Neuron (in vitro differentiated cells): ENCODE measurements at regions not wholly inside any gene's neighbourhood (a gene's known extent, or its start where the extent isn't known, plus 50 kb on each side); places are given as distances from the start of the nearest gene placed in this dataset.

ENCODE experiments used
- H2AFZ ChIP-seq: one replicate; pipeline ENCODE4 v1.6.1; 2013; ENCODE audit warnings: low read depth, mild to moderate bottlenecking, inconsistent platforms, low read length, moderate library complexity
- H3K27me3 ChIP-seq: one replicate; pipeline ENCODE4 v1.6.1; 2013; ENCODE audit warnings: low read length; ENCODE audit not compliant: insufficient read depth
- H3K36me3 ChIP-seq: one replicate; pipeline ENCODE4 v1.6.1; 2013; ENCODE audit warnings: low read length; ENCODE audit not compliant: insufficient read depth
- H3K4me1 ChIP-seq: one replicate; pipeline ENCODE4 v1.6.1; 2013; ENCODE audit warnings: low read length; ENCODE audit not compliant: insufficient read depth
- H3K4me3 ChIP-seq: 2 replicates; pipeline ENCODE4 v1.5.1; 2013; ENCODE audit warnings: mild to moderate bottlenecking, low read length, moderate library complexity
- H3K9me3 ChIP-seq: one replicate; pipeline ENCODE4 v1.6.1; 2013; ENCODE audit warnings: low read length

DNA sequence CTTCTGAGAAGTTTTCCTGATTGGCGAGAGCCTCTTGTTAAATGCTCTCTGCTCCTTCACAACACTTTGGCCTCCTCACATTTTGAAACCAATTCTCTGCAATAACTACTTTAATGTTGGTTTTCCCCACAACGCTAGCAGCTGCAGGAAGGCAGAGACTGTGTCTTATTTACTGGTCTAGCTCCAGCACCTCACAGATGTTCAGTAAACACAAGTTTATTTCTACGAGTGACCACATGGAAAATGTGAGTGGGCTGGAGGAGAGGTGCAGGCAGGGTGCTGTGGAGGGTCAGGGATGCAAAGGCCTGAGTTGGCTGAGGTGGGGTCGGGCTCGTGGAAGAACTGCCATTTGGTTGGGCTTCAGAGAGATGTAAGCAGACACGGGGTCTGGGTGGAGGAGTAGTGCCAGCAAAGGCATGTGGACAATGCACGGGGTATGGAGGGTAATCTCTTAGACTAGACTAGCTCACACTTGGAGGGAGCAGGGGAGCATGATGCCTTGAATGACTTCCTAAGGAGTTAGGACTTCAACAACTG is 117.4 kb upstream of the RTL1 start:
- Histone ChIP-seq H3K36me3 (no peaks in the 10 kb centered on the region), H3K9me3 (peaks cover 22% of the 10 kb centered on the region), H3K4me1 (no peaks in the 10 kb centered on the region), H3K4me3 (no peak overlapping the region), H3K27me3 (no peaks in the 10 kb centered on the region), H2AFZ (no peak overlapping the region)

DNA sequence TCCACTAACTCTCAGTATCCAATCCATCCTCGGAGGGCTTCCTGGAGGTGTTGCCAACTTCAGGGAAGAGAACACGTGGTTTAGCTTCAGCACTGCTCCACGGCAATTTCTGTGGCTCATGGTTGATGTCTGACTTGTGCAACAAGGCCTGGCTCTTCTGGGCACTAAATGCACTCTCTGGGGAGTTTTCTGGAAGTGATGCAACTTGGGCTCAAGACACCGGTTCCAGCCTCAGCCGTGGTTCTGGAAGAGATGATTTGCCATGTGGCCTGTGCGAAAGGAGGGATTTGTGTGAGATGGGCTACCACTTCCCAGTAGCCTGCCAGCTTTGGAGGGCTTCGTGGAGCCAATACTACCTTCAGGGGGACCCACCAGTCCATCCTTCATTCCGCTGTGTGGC is 118.6 kb upstream of the RTL1 start:
- Histone ChIP-seq H3K9me3 (peaks cover 24% of the 10 kb centered on the region), H3K4me1 (no peaks in the 10 kb centered on the region), H3K4me3 (no peak overlapping the region), H3K36me3 (no peaks in the 10 kb centered on the region), H3K27me3 (no peaks in the 10 kb centered on the region), H2AFZ (no peak overlapping the region)

DNA sequence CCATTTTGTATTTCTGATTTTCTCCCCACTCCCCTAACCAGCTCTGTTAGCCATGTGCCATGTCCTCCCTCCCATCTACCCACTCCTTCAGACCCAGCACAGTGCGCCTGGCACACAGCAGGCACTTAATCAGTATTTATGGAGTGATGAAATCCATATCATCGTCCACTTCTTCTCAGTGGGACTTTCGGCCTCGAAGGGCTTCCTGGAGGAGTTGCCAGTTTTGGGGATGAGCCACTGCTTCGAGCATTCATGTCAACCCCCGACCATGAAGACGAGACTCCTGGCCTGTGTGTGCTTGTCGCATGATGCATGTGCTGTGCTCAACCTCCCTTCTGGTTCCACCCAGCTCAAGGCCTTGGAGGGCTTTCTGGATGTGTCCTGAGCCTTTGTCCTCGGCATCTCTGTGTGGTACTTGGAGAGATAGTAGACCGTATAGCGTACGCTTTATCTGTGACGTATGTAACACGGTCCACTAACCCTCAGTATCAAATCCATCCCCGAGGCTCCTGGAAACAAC is 119.5 kb upstream of the RTL1 start:
- no peaks in the 10 kb centered on the region for H3K36me3 ChIP-seq
- no peak overlapping the region for H3K4me3 ChIP-seq
- H3K4me1 ChIP-seq = no peaks in the 10 kb centered on the region
- H2AFZ ChIP-seq = no peak overlapping the region
- peaks cover 27% of the 10 kb centered on the region for H3K9me3 ChIP-seq
- H3K27me3 ChIP-seq = no peaks in the 10 kb centered on the region

DNA sequence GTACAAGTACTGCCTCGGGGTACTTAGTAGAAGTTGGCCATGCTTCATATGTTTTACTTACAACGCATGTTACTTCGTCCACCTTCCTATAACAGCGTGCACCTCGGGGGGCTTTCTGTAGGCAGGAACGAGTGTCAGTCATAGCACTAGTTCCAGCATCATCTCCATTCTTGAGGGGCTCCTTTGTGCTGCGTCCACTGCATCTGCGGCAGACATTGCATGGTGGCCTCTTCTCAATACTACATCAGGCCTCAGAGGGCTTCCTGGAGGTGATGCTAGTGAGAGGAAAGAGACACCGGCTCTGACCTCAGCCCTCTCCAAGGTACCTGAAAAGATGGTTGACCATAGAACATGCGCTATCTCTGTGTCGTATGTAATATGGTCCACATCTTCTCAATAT is 121.2 kb upstream of the RTL1 start:
- Histone ChIP-seq H3K4me3 (no peak overlapping the region), H3K36me3 (no peaks in the 10 kb centered on the region), H2AFZ (no peak overlapping the region), H3K9me3 (peaks cover 24% of the 10 kb centered on the region), H3K27me3 (no peaks in the 10 kb centered on the region), H3K4me1 (no peaks in the 10 kb centered on the region)

DNA sequence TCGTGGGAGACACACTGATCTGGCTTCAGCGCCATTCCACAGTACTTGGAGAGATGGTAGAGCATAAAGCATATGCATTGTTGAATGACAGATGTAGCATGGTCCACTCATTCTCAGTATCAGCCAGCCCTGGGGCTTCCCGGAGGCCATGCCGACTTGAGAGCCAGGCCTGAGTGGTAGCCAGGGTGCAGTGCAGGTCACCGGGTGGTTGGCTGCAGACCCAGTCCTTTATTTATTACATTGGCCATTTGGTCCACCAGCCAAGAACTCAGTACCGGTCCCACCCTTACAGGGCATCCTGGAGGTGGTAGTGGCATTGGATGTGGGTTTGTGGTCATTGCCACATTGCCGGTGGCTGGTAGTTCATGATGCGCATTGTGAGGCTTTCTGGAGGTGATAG is 121.6 kb upstream of the RTL1 start:
- no peak overlapping the region for H2AFZ ChIP-seq
- H3K4me3 ChIP-seq = no peak overlapping the region
- no peaks in the 10 kb centered on the region for H3K27me3 ChIP-seq
- no peaks in the 10 kb centered on the region for H3K36me3 ChIP-seq
- peaks cover 24% of the 10 kb centered on the region for H3K9me3 ChIP-seq
- H3K4me1 ChIP-seq = no peaks in the 10 kb centered on the region

DNA sequence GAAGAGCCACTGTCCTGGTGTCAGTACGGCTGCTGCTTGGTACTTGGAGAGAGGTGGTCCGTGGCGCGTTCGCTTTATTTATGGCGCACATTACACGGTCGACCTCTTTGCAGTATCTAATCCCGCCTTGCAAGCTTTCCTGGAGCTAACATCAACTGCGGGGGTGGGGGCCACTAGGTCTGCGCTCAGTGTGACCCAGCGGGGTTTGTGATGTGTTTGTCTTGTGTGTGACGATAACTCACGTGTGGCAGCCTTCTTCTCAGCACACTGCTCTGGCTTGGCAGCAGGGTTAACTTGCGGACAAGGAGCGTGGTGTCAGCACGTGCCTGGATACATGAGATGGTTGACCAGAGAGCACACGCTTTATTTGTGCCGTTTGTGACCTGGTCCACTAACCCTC is 122.2 kb upstream of the RTL1 start:
- Histone ChIP-seq H3K36me3 (no peaks in the 10 kb centered on the region), H2AFZ (no peak overlapping the region), H3K4me3 (no peak overlapping the region)

DNA sequence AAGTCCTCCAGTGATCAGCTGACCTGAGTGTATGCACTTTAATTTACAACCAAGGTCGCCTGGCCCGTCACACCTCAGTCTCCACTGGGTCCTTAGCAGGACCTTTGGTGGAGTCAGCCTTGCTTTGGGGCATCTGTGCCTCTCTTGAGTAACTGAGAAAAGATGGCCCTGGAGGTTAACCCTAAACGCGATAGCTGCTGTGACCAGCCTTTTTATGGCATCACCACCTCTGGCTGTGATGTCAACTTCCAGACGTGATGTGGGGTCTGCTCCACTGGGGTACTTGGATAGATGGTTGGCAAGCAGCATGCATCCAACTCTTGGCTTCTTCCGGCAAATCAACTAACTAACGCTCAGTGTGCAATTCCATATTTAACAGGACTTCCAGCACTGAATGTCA is 122.8 kb upstream of the RTL1 start:
- Histone ChIP-seq H2AFZ (no peak overlapping the region), H3K36me3 (no peaks in the 10 kb centered on the region), H3K9me3 (peaks cover 27% of the 10 kb centered on the region), H3K27me3 (no peaks in the 10 kb centered on the region), H3K4me3 (no peak overlapping the region), H3K4me1 (no peaks in the 10 kb centered on the region)

More for the DNA sequence above, 122.2 kb upstream of the RTL1 start:
- H3K27me3 ChIP-seq = no peaks in the 10 kb centered on the region
- no peaks in the 10 kb centered on the region for H3K4me1 ChIP-seq
- H3K9me3 ChIP-seq = peaks cover 25% of the 10 kb centered on the region

DNA sequence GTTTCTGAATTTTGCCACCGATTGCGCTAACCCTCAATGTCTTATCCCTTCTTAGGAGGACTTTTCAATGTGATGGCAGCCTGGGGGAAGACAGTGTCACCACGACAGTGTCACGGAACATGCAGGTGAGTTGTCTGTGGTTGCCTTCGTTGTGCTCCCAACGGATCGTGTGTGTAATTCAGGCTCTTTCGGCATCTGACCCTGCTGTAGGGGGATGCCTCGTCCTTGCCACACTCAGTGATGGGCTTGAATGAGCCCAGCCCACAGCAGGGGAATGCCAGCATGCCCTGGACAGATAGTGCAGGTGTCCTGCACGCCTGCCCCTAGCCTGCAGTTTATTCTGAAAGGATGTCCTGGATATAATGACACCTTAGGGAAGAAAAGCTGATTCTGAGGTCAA is 123.8 kb upstream of the RTL1 start:
- H3K36me3 ChIP-seq = no peaks in the 10 kb centered on the region

DNA sequence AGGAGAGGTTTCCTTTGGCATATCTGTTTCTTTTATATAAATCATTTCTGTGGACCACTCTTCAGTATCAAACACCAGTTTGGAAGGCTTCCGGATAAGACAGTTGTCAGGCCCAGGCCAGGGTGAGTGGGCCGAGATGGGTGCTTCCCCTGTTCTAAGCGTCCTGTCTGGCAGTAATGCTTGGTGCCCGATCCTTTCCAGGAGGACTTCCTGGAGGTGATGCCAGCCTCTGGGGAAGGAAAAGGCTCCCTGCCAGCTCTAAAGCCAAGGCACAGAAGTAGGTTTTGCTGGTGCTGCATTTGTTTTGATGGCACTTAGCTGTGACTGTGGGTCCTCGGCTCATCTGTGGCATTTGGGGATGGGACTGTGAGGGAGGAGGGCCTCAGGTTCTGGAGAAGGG is 124.4 kb upstream of the RTL1 start:
- H3K4me1 ChIP-seq = no peaks in the 10 kb centered on the region
- H3K27me3 ChIP-seq = no peaks in the 10 kb centered on the region
- H3K36me3 ChIP-seq = no peaks in the 10 kb centered on the region
- no peak overlapping the region for H2AFZ ChIP-seq
- no peak overlapping the region for H3K4me3 ChIP-seq
- H3K9me3 ChIP-seq = peaks cover 27% of the 10 kb centered on the region

More for the DNA sequence above, 123.8 kb upstream of the RTL1 start:
- Histone ChIP-seq H3K4me3 (no peak overlapping the region), H3K27me3 (no peaks in the 10 kb centered on the region), H3K9me3 (peaks cover 27% of the 10 kb centered on the region), H2AFZ (no peak overlapping the region), H3K4me1 (no peaks in the 10 kb centered on the region)

DNA sequence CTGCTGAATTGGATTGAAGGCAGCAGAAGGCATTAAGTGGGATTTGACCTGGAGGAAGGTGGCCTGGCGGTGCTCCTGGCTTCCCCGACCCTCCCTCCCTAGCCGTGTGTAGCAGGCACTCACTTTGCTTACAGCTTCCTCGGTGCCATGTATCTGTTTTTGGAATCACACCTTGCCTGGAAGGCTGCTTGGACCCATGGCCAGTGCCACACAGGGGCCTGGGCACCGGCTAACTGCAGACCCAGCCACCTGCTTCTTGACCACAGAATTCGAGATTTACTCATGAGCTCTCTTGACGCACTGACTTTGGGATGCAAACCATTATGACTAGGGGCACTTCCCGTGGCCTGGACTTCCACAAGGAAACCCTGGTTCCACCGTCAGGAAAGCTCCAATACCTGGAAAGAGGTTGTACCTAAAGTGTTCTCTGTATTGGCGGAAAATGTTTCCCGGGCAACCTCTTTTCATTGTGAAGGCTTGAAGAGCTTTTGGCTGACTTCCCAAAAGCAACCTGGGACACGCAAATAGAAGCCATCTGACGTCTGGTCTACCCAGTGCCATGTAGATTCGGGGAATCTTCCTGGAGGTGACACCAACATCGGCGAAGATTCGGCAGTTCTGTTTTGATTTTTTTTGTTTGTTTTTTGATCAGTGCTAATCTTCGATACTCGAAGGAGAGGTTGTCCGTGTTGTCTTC is 125.6 kb upstream of the RTL1 start:
- H3K4me1 ChIP-seq = no peaks in the 10 kb centered on the region
- H3K4me3 ChIP-seq = no peak overlapping the region
- no peak overlapping the region for H2AFZ ChIP-seq
- no peaks in the 10 kb centered on the region for H3K36me3 ChIP-seq
- peaks cover 21% of the 10 kb centered on the region for H3K9me3 ChIP-seq
- no peaks in the 10 kb centered on the region for H3K27me3 ChIP-seq

DNA sequence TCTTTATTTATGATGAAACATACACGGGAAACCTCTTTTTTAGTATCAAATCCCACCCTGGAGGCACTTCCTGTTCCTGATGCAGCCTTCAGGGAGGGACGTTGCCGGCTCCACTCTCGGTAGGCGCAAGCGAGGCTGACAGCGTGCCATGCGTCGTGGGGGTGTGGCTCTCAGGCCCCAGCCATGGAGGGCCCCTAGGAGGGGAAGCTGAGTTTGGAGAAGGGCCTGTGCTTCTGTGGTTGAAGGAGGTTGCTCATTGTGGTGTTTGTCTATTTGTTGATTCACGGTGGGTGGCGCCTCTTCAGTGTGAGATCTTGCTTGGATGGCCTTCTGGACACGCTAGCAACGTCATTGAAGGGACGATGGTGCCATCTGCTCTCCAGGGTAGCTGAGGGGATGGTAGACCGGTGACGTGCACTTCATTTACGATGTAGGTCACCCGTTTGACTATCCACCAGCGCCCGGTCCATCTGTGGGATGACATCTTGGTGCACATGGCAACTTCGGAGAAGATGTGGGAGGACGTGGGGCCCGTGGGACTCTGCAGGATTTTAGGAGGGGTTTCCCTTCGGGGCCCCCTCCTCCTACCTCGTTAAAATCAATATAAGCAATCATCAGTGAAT is 126.3 kb upstream of the RTL1 start:
- no peaks in the 10 kb centered on the region for H3K27me3 ChIP-seq
- no peaks in the 10 kb centered on the region for H3K36me3 ChIP-seq
- H2AFZ ChIP-seq = no peak overlapping the region
- no peaks in the 10 kb centered on the region for H3K4me1 ChIP-seq
- peaks cover 14% of the 10 kb centered on the region for H3K9me3 ChIP-seq
- H3K4me3 ChIP-seq = no peak overlapping the region

DNA sequence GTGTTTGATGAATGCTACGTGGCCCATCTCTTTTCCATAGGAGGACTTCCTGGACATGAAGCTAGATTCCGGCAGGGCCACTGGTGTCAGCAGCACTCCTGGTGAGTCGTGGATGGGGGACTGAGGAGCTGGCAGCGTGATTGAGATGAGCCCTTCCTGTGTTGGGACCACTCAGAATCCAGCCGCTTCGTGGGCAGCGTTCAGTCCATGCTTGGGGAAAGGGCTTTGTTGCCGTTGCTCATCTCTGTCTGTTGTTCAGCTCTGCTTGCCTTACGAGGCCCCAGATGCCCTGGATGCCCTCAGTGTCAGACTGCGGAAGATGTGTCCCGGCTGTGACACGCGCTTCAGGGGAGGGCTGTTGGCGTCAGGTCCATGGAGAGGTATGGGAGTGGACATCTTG is 127.1 kb upstream of the RTL1 start:
- no peak overlapping the region for H2AFZ ChIP-seq
- no peaks in the 10 kb centered on the region for H3K27me3 ChIP-seq
- no peaks in the 10 kb centered on the region for H3K36me3 ChIP-seq
- no peak overlapping the region for H3K4me3 ChIP-seq
- no peaks in the 10 kb centered on the region for H3K4me1 ChIP-seq
- H3K9me3 ChIP-seq = peaks cover 13% of the 10 kb centered on the region

DNA sequence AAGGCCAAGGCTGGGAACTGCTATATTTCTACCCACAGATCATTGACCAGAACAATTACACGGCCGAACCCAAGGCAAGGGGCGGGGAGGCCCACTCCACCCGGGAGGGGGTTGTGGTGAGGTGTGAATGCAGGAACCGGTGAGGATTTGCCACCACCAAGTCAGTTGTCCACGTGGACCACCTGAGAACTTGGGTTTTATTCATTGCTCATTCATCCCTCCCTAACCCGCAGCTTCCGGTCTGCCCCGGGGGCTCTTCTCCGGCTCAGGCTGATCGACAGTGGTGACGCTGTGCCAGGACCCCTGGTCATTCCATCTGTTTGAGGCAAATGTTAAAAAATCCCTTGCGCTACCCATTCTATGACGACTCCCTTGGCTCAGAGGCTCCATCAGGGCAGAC is 127.7 kb upstream of the RTL1 start:
- peaks cover 15% of the 10 kb centered on the region for H3K9me3 ChIP-seq

More for the DNA sequence above, 127.7 kb upstream of the RTL1 start:
- no peak overlapping the region for H2AFZ ChIP-seq
- H3K4me1 ChIP-seq = no peaks in the 10 kb centered on the region
- H3K4me3 ChIP-seq = no peak overlapping the region
- H3K36me3 ChIP-seq = no peaks in the 10 kb centered on the region
- H3K27me3 ChIP-seq = no peaks in the 10 kb centered on the region
